ENCODE measurements at regions not wholly inside any gene's neighbourhood (a gene's known extent, or its start where the extent isn't known, plus 50 kb on each side); places are given as distances from the start of the nearest gene placed in this dataset.

DNA sequence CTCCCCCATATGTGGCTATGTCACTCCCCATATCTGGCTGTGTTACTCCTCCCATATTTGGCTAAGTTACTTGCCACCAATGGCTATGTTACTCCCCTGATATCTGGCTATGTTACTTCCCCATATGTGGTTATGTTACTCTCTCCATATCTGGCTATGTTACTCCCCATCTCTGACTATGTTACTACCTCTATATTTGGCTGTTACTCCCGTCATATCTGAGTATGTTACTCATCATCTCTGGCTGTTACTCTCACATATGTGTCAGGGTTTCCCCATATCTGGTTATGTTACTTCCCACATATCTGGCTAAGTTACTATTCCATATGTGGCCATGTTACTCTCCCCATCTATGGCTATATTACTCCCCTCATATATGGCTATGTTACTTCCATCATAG is 50.3 kb upstream of the MAP10 start:
- H3K36me3 ChIP-seq: no peaks in the 10 kb centered on the region
- DNase-seq: no peak
- H3K9me3 ChIP-seq: no peaks in the 10 kb centered on the region
- H3K27me3 ChIP-seq: no peaks in the 10 kb centered on the region
- H3K27ac ChIP-seq: no peak overlapping the region
- TF ChIP-seq, protein P1, sequence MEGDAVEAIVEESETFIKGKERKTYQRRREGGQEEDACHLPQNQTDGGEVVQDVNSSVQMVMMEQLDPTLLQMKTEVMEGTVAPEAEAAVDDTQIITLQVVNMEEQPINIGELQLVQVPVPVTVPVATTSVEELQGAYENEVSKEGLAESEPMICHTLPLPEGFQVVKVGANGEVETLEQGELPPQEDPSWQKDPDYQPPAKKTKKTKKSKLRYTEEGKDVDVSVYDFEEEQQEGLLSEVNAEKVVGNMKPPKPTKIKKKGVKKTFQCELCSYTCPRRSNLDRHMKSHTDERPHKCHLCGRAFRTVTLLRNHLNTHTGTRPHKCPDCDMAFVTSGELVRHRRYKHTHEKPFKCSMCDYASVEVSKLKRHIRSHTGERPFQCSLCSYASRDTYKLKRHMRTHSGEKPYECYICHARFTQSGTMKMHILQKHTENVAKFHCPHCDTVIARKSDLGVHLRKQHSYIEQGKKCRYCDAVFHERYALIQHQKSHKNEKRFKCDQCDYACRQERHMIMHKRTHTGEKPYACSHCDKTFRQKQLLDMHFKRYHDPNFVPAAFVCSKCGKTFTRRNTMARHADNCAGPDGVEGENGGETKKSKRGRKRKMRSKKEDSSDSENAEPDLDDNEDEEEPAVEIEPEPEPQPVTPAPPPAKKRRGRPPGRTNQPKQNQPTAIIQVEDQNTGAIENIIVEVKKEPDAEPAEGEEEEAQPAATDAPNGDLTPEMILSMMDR (IDR thresholded peaks at IDR 0.05): no peak
- no peak overlapping the region for H3K9ac ChIP-seq (ENCODE audit: low read depth in 2 of 2, low read length in 2 of 2)
- H3K4me1 ChIP-seq: no peaks in the 10 kb centered on the region
- no peak overlapping the region for H3K4me3 ChIP-seq
- intact Hi-C loops (cut with DNase I): loop anchor here (10.0 kb wide), 1 partner anchor 200 kb away; the partner anchor contains the start of gene NTPCR
